Endothelial cell of hepatic sinusoid (primary cell): ENCODE measurements at regions not wholly inside any gene's neighbourhood (a gene's known extent, or its start where the extent isn't known, plus 50 kb on each side); places are given as distances from the start of the nearest gene placed in this dataset.

Source experiments
- in situ Hi-C: cut with HindIII; loops from 2 replicates; pipeline ENCODE4 v1.10.0; 2017; ENCODE audit warnings: low sequenced_read_pairs

- in situ Hi-C loops = no loop called here
These were observed 143.5 kb upstream of the NOX3 start for GRCh38 chr6:155599160-155599559.

GRCh38 chr6:155595284-155595683 is 139.6 kb upstream of the NOX3 start:
- in situ Hi-C loops = no loop called here

GRCh38 chr6:155591741-155592140 is 136.1 kb upstream of the NOX3 start:
- in situ Hi-C loops = no loop called here

GRCh38 chr6:155589190-155589589 is 133.6 kb upstream of the NOX3 start:
- in situ Hi-C loops = no loop called here

- in situ Hi-C loops = no loop called here
These were observed 132.2 kb upstream of the NOX3 start for GRCh38 chr6:155587817-155588216.

GRCh38 chr6:155586090-155586489 is 130.5 kb upstream of the NOX3 start:
- in situ Hi-C loops = no loop called here

- in situ Hi-C loops = no loop called here
These were observed 128.4 kb upstream of the NOX3 start for GRCh38 chr6:155584006-155584405.

- in situ Hi-C loops = no loop called here
These were observed 126.7 kb upstream of the NOX3 start for GRCh38 chr6:155582016-155582991.

- in situ Hi-C loops = no loop called here
These were observed 125.3 kb upstream of the NOX3 start for GRCh38 chr6:155580904-155581303.

- in situ Hi-C loops = no loop called here
These were observed 122.6 kb upstream of the NOX3 start for GRCh38 chr6:155578251-155578650.

- in situ Hi-C loops = no loop called here
These were observed 106.3 kb upstream of the NOX3 start for GRCh38 chr6:155561966-155562364.

GRCh38 chr6:155561257-155561965 is 105.8 kb upstream of the NOX3 start:
- in situ Hi-C loops = no loop called here

GRCh38 chr6:155549928-155550327 is 94.3 kb upstream of the NOX3 start:
- in situ Hi-C loops = loop anchor here (10.0 kb wide), 1 partner anchor 55 kb away; no protein-coding TSS in a partner anchor

- in situ Hi-C loops = no loop called here
These were observed 93.6 kb upstream of the NOX3 start for GRCh38 chr6:155549028-155549798.

- in situ Hi-C loops = no loop called here
These were observed 92.9 kb upstream of the NOX3 start for GRCh38 chr6:155548576-155548975.

- in situ Hi-C loops = no loop called here
These were observed 89.0 kb upstream of the NOX3 start for GRCh38 chr6:155544677-155545076.

GRCh38 chr6:155543166-155543847 is 87.7 kb upstream of the NOX3 start:
- in situ Hi-C loops = no loop called here

GRCh38 chr6:155542036-155542435 is 86.4 kb upstream of the NOX3 start:
- in situ Hi-C loops = no loop called here

- in situ Hi-C loops = no loop called here
These were observed 83.2 kb upstream of the NOX3 start for GRCh38 chr6:155538708-155539390.

- in situ Hi-C loops = no loop called here
These were observed 79.0 kb upstream of the NOX3 start for GRCh38 chr6:155534678-155535077.
